CD4-positive, alpha-beta T cell treated with Interleukin-1 beta for 1 hour (primary cell): ENCODE measurements at regions not wholly inside any gene's neighbourhood (a gene's known extent, or its start where the extent isn't known, plus 50 kb on each side); places are given as distances from the start of the nearest gene placed in this dataset.
"Not testable (repeated sequence)": the region's sequence is repeated elsewhere in the genome, so short reads cannot be mapped to it uniquely, and the experiment has no call there.

Experiments
- DNase-seq, 2 donors: peaks; one replicate each; pipeline ENCODE4 v3.0.0-alpha.2; 2020 to 2022

GRCh38 chr5:178063277-178063676 lies 50.1 kb upstream of the N4BP3 start:
- no peak for DNase-seq

DNA sequence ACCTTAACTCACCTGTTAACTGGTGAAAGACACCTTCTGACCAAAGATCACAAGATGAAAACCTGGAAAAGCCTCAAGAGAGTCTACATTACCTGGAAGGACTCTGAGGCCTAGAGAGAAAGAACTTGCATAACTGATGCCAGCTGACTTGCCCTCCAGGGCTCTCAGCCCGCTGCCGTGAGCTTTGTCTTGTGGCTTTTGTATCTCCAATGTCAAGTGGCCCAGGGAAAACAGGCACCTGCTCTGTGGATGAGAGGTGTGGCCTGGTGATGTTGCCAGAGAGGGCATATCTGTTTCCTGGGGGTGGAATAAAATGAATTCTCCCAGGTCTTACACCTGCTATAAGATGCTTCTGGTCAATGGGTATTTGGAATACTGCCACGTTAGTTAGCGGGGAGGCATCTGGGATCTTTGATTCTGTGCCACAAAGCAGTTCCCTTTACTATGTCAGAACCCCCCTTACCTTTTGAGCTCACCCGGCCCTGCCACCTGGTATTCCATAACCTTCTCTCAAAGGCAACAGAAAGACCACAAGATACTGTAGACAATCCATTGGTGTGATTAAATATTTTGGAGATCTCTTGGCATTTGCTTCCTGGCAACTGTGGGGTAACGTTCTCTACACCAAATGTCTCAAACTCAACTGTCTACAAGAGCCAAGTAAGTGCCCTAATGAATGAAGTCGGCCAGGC lies 54.9 kb upstream of the N4BP3 start:
- no peak for DNase-seq

GRCh38 chr5:178057839-178058238 lies 55.5 kb upstream of the N4BP3 start:
- DNase-seq = no peak

GRCh38 chr5:178056935-178057334 lies 56.4 kb upstream of the N4BP3 start:
- no peak for DNase-seq

GRCh38 chr5:178055536-178055935 lies 57.8 kb upstream of the N4BP3 start:
- not testable (repeated sequence) for DNase-seq

DNA sequence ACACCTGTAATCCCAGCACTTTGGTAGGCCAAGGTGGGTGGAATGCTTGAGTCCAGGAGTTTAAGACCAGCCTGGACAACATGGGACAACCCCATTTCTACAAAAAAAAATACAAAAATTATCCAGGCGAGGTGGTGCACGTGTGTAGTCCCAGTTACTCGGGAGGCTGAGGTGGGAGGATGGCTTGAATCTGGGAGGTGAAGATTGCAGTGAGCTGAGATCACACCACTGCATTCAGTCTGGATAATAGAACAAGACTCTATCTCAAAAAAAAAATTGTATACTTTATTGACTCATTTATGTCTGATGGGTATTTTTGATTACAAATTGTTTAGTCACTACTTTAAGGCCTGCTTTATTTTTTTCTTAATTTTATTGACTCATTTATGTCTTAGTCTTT lies 56.0 kb upstream of the PROP1 start:
- not testable (repeated sequence) for DNase-seq

DNA sequence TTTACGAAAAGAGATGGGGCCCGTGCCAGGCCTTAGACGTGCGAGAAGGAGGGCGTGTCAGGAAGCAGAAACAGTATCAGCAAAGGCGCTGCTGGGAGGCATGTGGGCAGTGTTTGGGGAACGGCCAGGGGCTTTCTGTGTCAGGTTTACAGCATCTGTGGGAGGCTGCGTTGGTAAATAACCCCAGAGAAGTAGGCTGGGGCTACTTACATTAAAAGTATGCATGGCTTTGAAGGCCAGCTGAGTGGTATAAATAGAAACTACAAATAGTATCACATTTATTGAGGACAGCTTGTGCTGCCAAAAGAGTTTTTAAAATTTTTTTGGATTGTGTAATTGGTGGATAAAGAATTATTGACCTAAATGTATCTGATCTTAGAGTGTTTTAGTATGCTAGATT lies 54.8 kb upstream of the PROP1 start:
- DNase-seq = not testable (repeated sequence)

DNA sequence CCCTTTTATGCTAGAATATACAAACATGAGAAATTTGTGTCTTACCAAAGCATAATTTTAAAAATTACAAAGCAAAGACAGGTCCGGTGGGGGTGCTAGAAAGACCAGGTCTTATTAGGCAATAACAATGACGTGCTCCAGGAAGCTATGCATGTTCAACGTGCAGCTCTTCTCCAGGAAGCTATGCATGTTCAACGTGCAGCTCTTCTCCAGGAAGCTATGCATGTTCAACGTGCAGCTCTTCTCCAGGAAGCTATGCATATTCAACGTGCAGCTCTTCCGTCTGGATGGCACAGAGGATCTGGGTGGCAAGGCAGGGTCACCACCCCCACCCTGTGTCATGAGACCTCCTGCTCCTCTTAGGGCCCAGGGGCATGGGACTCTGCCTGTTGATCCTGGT lies 51.9 kb upstream of the PROP1 start:
- not testable (repeated sequence) for DNase-seq

GRCh38 chr5:178046757-178047399 lies 50.8 kb upstream of the PROP1 start:
- DNase-seq = peak in 1 of 2 donors; percentile 33

DNA sequence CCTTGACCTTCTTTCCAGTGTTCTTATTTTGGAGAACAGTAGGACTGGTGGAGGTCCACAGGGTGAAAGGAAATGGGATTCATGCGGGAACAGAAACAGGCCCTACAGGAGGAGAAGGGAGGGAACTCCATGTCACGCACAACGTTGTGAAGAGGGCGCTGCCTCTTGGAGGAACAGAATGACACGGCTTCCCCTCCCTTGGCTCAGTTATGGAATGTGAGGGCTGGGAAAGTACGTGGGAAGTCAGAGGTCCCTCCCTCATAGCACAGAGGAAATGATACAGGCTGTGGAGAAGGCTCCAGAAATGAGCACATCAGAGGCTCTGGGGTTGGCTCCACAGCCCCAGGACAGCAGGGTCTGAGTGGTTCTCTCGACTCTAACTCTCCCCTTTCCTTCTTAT lies 49.9 kb upstream of the PROP1 start:
- not testable (repeated sequence) for DNase-seq
